ENCODE measurements at regions not wholly inside any gene's neighbourhood (a gene's known extent, or its start where the extent isn't known, plus 50 kb on each side); places are given as distances from the start of the nearest gene placed in this dataset.

- H3K27ac ChIP-seq (replicated peaks): no peak overlapping the region
- TF ChIP-seq GABPA (IDR thresholded peaks at IDR 0.05; ENCODE audit: low read depth) (no peak), CTCF (IDR thresholded peaks at IDR 0.05; ENCODE audit: insufficient read depth, low read length) (no peak), SPI1 (IDR thresholded peaks at IDR 0.05; ENCODE audit: borderline replicate concordance, low read depth) (no peak), REST (IDR thresholded peaks at IDR 0.05; ENCODE audit: insufficient replicate concordance, low read depth) (no peak), POLR2AphosphoS5 (IDR thresholded peaks at IDR 0.05; ENCODE audit: low read depth) (no peak)
- no peak overlapping the region for H3K4me3 ChIP-seq (replicated peaks; ENCODE audit: insufficient read depth, low read length)
- no peaks in the 10 kb centered on the region for H3K27me3 ChIP-seq (ENCODE audit: insufficient read depth, poor library complexity, severe bottlenecking)
- no peak for DNase-seq (ENCODE audit: low read depth in 1 of 2, low spot score in 1 of 2)
Observed at GRCh38 chr3:176009256-176009655, 1150.1 kb downstream of the NAALADL2 start.

- Histone ChIP-seq H3K4me3 (replicated peaks; ENCODE audit: insufficient read depth, low read length) (no peak overlapping the region), H3K27me3 (ENCODE audit: insufficient read depth, poor library complexity, severe bottlenecking) (no peaks in the 10 kb centered on the region), H3K27ac (replicated peaks) (no peak overlapping the region)
- no peak for DNase-seq (ENCODE audit: low read depth in 1 of 2, low spot score in 1 of 2)
- TF ChIP-seq REST (IDR thresholded peaks at IDR 0.05; ENCODE audit: insufficient replicate concordance, low read depth) (no peak), GABPA (IDR thresholded peaks at IDR 0.05; ENCODE audit: low read depth) (no peak), CTCF (IDR thresholded peaks at IDR 0.05; ENCODE audit: insufficient read depth, low read length) (no peak), SPI1 (IDR thresholded peaks at IDR 0.05; ENCODE audit: borderline replicate concordance, low read depth) (no peak)
Observed at GRCh38 chr3:176005564-176005963, 1146.4 kb downstream of the NAALADL2 start.

- H3K27ac ChIP-seq (replicated peaks): no peak overlapping the region
- H3K27me3 ChIP-seq (ENCODE audit: insufficient read depth, poor library complexity, severe bottlenecking): no peaks in the 10 kb centered on the region
- H3K4me3 ChIP-seq (replicated peaks; ENCODE audit: insufficient read depth, low read length): no peak overlapping the region
- TF ChIP-seq REST (IDR thresholded peaks at IDR 0.05; ENCODE audit: insufficient replicate concordance, low read depth): no peak
- TF ChIP-seq SPI1 (IDR thresholded peaks at IDR 0.05; ENCODE audit: borderline replicate concordance, low read depth): no peak
- no peak for TF ChIP-seq CTCF (IDR thresholded peaks at IDR 0.05; ENCODE audit: insufficient read depth, low read length)
- TF ChIP-seq POLR2AphosphoS5 (IDR thresholded peaks at IDR 0.05; ENCODE audit: low read depth): no peak
- TF ChIP-seq GABPA (IDR thresholded peaks at IDR 0.05; ENCODE audit: low read depth): no peak
- no peak for DNase-seq (ENCODE audit: low read depth in 1 of 2, low spot score in 1 of 2)
Observed at GRCh38 chr3:175989161-175989560, 1130.0 kb downstream of the NAALADL2 start.
